Body of pancreas (tissue), 4 donors: ENCODE measurements at regions not wholly inside any gene's neighbourhood (a gene's known extent, or its start where the extent isn't known, plus 50 kb on each side); places are given as distances from the start of the nearest gene placed in this dataset.

Experiments
- ATAC-seq: fragments of 150-250 bp; one replicate; pipeline ENCODE4 v1.9.1; 2016
- DNase-seq, 4 donors: peaks; one replicate each; pipeline ENCODE4 v3.0.0-alpha.2; 2019
- H3K27ac ChIP-seq, 4 donors: fragments of 200-600 bp; sonication (generic); 1 replicate in 3 of 4; 2 replicates in 1 of 4; pipeline versions ENCODE4 v1.5.1 to v1.6.1; 2016 to 2019; ENCODE audit warnings: mild to moderate bottlenecking in 1 of 4, mixed read lengths in 1 of 4, moderate library complexity in 1 of 4
- H3K27me3 ChIP-seq, 2 donors: fragments of 200-600 bp; sonication (generic); one replicate each; pipeline ENCODE4 v1.6.0; 2016; ENCODE audit warnings: mild to moderate bottlenecking in 1 of 2
- H3K36me3 ChIP-seq, 2 donors: fragments of 200-600 bp; sonication (generic); replicated peaks in 1 of 2; 2 replicates each; pipeline ENCODE4 v1.5.1; 2016; ENCODE audit warnings: low read depth in 2 of 2; ENCODE audit not compliant: insufficient read depth in 1 of 2
- H3K4me1 ChIP-seq: fragments of 200-600 bp; sonication (generic); one replicate; pipeline ENCODE4 v1.6.0; 2016
- H3K4me3 ChIP-seq, 2 donors: fragments of 200-600 bp; sonication (generic); 1 replicate in 1 of 2; 2 replicates in 1 of 2; pipeline ENCODE4 v1.5.1; 2016 to 2019
- H3K9me3 ChIP-seq, 3 donors: fragments of 200-600 bp; sonication (generic); 1 replicate in 2 of 3; 2 replicates in 1 of 3; pipeline ENCODE4 v1.5.1; 2016
- POLR2A ChIP-seq, 3 donors: fragments of 450-650 bp; IDR thresholded peaks; one replicate each; pipeline ENCODE4 v1.6.1; 2016; ENCODE audit warnings: antibody characterized with exemption in 3 of 3, mild to moderate bottlenecking in 2 of 3
- WGBS, 2 donors: methylation state at CpG; one replicate each; pipeline ENCODE4 v1.1.5; 2017; 5-methylcytosine and 5-hydroxymethylcytosine counted together
- intact Hi-C: fragments of 100-400 bp; cut with DNase I; formaldehyde crosslinking; loops from one replicate; pipeline ENCODE4 v1.15.1; 2023
- TF ChIP-seq, protein P1 (sequence below), 7 experiments: fragments of 450-650 bp in 4 of 7; fragments of 200-600 bp in 3 of 7; sonication (generic) in 3 of 7; IDR thresholded peaks; one replicate each; pipeline ENCODE4 v1.5.1; 2016 to 2019; ENCODE audit warnings: antibody characterized with exemption in 7 of 7

- Histone ChIP-seq H3K9me3 (no peaks in the 10 kb centered on the region), H3K4me1 (peaks cover 11% of the 10 kb centered on the region), H3K36me3 (no peaks in the 10 kb centered on the region), H3K27me3 (no peaks in the 10 kb centered on the region), H3K27ac (no peak overlapping the region), H3K4me3 (no peak overlapping the region)
- DNase-seq (peak; percentile 12 to 47 (median 32)), ATAC-seq (peak; percentile 74)
- WGBS, 2 donors = 47 to 53% methylated on average over 11 of the region's 11 CpGs
- intact Hi-C loops = no loop called here
- TF ChIP-seq, protein P1, sequence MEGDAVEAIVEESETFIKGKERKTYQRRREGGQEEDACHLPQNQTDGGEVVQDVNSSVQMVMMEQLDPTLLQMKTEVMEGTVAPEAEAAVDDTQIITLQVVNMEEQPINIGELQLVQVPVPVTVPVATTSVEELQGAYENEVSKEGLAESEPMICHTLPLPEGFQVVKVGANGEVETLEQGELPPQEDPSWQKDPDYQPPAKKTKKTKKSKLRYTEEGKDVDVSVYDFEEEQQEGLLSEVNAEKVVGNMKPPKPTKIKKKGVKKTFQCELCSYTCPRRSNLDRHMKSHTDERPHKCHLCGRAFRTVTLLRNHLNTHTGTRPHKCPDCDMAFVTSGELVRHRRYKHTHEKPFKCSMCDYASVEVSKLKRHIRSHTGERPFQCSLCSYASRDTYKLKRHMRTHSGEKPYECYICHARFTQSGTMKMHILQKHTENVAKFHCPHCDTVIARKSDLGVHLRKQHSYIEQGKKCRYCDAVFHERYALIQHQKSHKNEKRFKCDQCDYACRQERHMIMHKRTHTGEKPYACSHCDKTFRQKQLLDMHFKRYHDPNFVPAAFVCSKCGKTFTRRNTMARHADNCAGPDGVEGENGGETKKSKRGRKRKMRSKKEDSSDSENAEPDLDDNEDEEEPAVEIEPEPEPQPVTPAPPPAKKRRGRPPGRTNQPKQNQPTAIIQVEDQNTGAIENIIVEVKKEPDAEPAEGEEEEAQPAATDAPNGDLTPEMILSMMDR (IDR thresholded peaks at IDR 0.05) = no peak
- no peak for TF ChIP-seq POLR2A (IDR thresholded peaks at IDR 0.05)
These were observed 410.1 kb upstream of the TCF4 start for GRCh38 chr18:55998071-55998522.

DNA sequence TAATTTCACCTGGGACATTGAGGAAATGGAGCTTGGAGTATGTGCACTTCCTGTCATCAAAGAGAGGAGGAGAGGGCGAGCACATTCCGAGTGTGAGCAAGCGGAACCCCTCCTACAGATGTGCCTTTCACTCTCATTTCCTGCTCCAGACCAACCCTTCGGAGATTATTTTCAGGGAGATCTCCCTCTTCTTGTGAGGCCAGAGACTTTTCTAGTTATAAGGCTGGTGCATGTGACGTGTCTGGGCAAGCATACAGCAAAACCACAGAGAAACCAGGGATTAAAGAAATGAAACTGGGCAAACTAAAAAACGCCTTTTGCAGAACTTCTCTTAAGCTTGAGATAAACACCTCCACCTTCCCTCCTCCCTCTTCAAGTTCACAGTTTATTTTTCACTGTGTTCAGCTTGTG, 409.2 kb upstream of the TCF4 start:
- no peak overlapping the region for H3K4me3 ChIP-seq
- H3K36me3 ChIP-seq = no peaks in the 10 kb centered on the region
- intact Hi-C loops = no loop called here
- TF ChIP-seq, protein P1 (IDR thresholded peaks at IDR 0.05) = no peak
- no peak for TF ChIP-seq POLR2A (IDR thresholded peaks at IDR 0.05)
- DNase-seq (no peak), ATAC-seq (no peak)
- no peaks in the 10 kb centered on the region for H3K27me3 ChIP-seq
- 70 to 80% methylated on average over 6 of the region's 6 CpGs for WGBS, 2 donors
- no peak overlapping the region for H3K27ac ChIP-seq
- no peaks in the 10 kb centered on the region for H3K9me3 ChIP-seq
- peaks cover 11% of the 10 kb centered on the region for H3K4me1 ChIP-seq

GRCh38 chr18:55996717-55997116, 408.7 kb upstream of the TCF4 start:
- no peak for ATAC-seq
- no peaks in the 10 kb centered on the region for H3K9me3 ChIP-seq
- WGBS, 2 donors = 80 to 88% methylated on average over 5 of the region's 5 CpGs
- DNase-seq = no peak
- TF ChIP-seq POLR2A (IDR thresholded peaks at IDR 0.05) = no peak
- TF ChIP-seq, protein P1 (IDR thresholded peaks at IDR 0.05) = no peak
- no peak overlapping the region for H3K4me3 ChIP-seq
- intact Hi-C loops = no loop called here
- no peaks in the 10 kb centered on the region for H3K36me3 ChIP-seq
- no peak overlapping the region for H3K27ac ChIP-seq
- peaks cover 11% of the 10 kb centered on the region for H3K4me1 ChIP-seq
- H3K27me3 ChIP-seq = no peaks in the 10 kb centered on the region

GRCh38 chr18:55990186-55990585, 402.2 kb upstream of the TCF4 start:
- no peaks in the 10 kb centered on the region for H3K36me3 ChIP-seq
- no peak for TF ChIP-seq POLR2A (IDR thresholded peaks at IDR 0.05)
- TF ChIP-seq, protein P1 (IDR thresholded peaks at IDR 0.05) = no peak
- whole genome bisulfite sequencing, 2 donors = 81 to 88% methylated on average over 2 of the region's 2 CpGs
- no peak for ATAC-seq
- no peaks in the 10 kb centered on the region for H3K9me3 ChIP-seq
- intact Hi-C loops = no loop called here
- no peaks in the 10 kb centered on the region for H3K27me3 ChIP-seq
- no peak for DNase-seq
- H3K27ac ChIP-seq = no peak overlapping the region
- H3K4me3 ChIP-seq = no peak overlapping the region
- no peaks in the 10 kb centered on the region for H3K4me1 ChIP-seq

GRCh38 chr18:55988537-55988936, 400.5 kb upstream of the TCF4 start:
- no peaks in the 10 kb centered on the region for H3K27me3 ChIP-seq
- H3K36me3 ChIP-seq = no peaks in the 10 kb centered on the region
- H3K9me3 ChIP-seq = no peaks in the 10 kb centered on the region
- H3K4me3 ChIP-seq = no peak overlapping the region
- TF ChIP-seq, protein P1 (IDR thresholded peaks at IDR 0.05) = no peak
- TF ChIP-seq POLR2A (IDR thresholded peaks at IDR 0.05) = no peak
- intact Hi-C loops = no loop called here
- H3K27ac ChIP-seq = no peak overlapping the region
- H3K4me1 ChIP-seq = no peaks in the 10 kb centered on the region
- peak; percentile 67 for ATAC-seq
- WGBS, 2 donors = 58 to 70% methylated on average over 2 of the region's 2 CpGs
- no peak for DNase-seq
